KMS-11 (cell line): ENCODE measurements at regions not wholly inside any gene's neighbourhood (a gene's known extent, or its start where the extent isn't known, plus 50 kb on each side); places are given as distances from the start of the nearest gene placed in this dataset.

ENCODE experiments used
- H2AFZ ChIP-seq: fragments of 200-600 bp; sonication (generic); 2 replicates; pipeline ENCODE4 v1.6.1; 2016; ENCODE audit warnings: antibody characterized with exemption, mixed run types, low read depth
- H3K27ac ChIP-seq: fragments of 200-600 bp; sonication (generic); 2 replicates; pipeline ENCODE4 v1.6.1; 2016; ENCODE audit warnings: mild to moderate bottlenecking, mixed run types
- H3K27me3 ChIP-seq: fragments of 200-600 bp; sonication (generic); 2 replicates; pipeline ENCODE4 v1.6.1; 2017; ENCODE audit warnings: mild to moderate bottlenecking, low read depth, mixed run types, moderate library complexity; ENCODE audit not compliant: insufficient read depth
- H3K36me3 ChIP-seq: fragments of 200-600 bp; sonication (generic); 2 replicates; pipeline ENCODE4 v1.6.1; 2017; ENCODE audit warnings: mild to moderate bottlenecking, mixed run types; ENCODE audit not compliant: insufficient read depth
- H3K4me1 ChIP-seq: fragments of 200-600 bp; sonication (generic); 2 replicates; pipeline ENCODE4 v1.6.1; 2016; ENCODE audit warnings: mild to moderate bottlenecking, low read depth, mixed run types; ENCODE audit not compliant: poor library complexity, severe bottlenecking
- H3K4me2 ChIP-seq: fragments of 200-600 bp; sonication (generic); 2 replicates; pipeline ENCODE4 v1.7.0; 2016; ENCODE audit warnings: mild to moderate bottlenecking, mixed run types
- H3K4me3 ChIP-seq: fragments of 200-600 bp; sonication (generic); IDR thresholded peaks from 2 replicates; pipeline ENCODE4 v1.6.1; 2017; ENCODE audit warnings: low read depth, low read length, mixed read lengths; ENCODE audit not compliant: insufficient read depth
- H3K79me2 ChIP-seq: fragments of 200-600 bp; sonication (generic); 2 replicates; pipeline ENCODE4 v1.6.1; 2016; ENCODE audit warnings: low read depth, mixed run types; ENCODE audit not compliant: insufficient read depth
- H3K9ac ChIP-seq: fragments of 200-600 bp; sonication (generic); 2 replicates; pipeline ENCODE4 v1.6.1; 2016; ENCODE audit warnings: mild to moderate bottlenecking, mixed run types
- H4K20me1 ChIP-seq: fragments of 200-600 bp; sonication (generic); 2 replicates; pipeline ENCODE4 v1.6.1; 2016; ENCODE audit warnings: mild to moderate bottlenecking, mixed run types; ENCODE audit not compliant: insufficient read depth
- TF ChIP-seq, protein P1 (sequence below): fragments of 200-600 bp; sonication (generic); conservative IDR thresholded peaks from 2 replicates; pipeline ENCODE4 v1.6.1; 2017; ENCODE audit warnings: low read depth, mild to moderate bottlenecking, antibody characterized with exemption, low read length, moderate library complexity, mixed read lengths

DNA sequence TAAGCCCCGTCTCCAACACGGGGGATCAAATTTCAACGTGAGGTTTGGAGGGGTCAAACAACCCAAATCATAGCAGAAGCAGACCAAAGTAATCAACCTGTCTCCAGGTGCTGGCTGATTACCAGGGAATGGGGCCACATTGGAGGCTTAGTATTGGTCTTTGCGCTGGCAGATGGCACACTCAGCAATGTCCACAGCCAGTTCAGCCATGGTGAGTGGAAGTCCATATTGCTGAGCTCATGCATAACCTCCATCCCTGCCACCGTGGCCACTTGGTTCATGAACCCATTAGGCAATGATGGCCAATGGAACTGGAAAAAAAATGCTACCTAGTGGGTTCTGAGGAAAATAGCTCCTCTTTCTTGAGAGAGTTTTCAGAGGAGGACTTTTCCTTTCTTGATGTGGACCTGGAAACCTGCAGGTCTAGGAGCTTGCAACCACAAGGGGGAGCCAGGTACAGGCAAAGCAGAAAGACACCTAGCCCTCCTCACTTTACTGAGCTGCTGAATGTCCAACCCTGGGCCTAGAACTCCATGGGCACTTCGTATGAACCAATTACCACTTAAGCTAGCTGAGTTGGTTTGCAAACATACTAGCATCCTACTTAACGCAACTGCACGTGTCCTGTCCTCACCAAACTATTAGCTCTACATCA, 128.0 kb upstream of the GYPC start:
- TF ChIP-seq, protein P1, sequence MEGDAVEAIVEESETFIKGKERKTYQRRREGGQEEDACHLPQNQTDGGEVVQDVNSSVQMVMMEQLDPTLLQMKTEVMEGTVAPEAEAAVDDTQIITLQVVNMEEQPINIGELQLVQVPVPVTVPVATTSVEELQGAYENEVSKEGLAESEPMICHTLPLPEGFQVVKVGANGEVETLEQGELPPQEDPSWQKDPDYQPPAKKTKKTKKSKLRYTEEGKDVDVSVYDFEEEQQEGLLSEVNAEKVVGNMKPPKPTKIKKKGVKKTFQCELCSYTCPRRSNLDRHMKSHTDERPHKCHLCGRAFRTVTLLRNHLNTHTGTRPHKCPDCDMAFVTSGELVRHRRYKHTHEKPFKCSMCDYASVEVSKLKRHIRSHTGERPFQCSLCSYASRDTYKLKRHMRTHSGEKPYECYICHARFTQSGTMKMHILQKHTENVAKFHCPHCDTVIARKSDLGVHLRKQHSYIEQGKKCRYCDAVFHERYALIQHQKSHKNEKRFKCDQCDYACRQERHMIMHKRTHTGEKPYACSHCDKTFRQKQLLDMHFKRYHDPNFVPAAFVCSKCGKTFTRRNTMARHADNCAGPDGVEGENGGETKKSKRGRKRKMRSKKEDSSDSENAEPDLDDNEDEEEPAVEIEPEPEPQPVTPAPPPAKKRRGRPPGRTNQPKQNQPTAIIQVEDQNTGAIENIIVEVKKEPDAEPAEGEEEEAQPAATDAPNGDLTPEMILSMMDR = peak; percentile 41; the same call in 1 of the 2 replicates
- H3K4me2 ChIP-seq = no peak overlapping the region
- no peaks in the 10 kb centered on the region for H3K27me3 ChIP-seq
- no peak overlapping the region for H3K27ac ChIP-seq
- no peaks in the 10 kb centered on the region for H3K79me2 ChIP-seq
- no peak overlapping the region for H3K4me3 ChIP-seq
- no peaks in the 10 kb centered on the region for H3K36me3 ChIP-seq
- no peak overlapping the region for H2AFZ ChIP-seq
- no peak overlapping the region for H3K9ac ChIP-seq
- H4K20me1 ChIP-seq = no peaks in the 10 kb centered on the region
- H3K4me1 ChIP-seq = no peaks in the 10 kb centered on the region

DNA sequence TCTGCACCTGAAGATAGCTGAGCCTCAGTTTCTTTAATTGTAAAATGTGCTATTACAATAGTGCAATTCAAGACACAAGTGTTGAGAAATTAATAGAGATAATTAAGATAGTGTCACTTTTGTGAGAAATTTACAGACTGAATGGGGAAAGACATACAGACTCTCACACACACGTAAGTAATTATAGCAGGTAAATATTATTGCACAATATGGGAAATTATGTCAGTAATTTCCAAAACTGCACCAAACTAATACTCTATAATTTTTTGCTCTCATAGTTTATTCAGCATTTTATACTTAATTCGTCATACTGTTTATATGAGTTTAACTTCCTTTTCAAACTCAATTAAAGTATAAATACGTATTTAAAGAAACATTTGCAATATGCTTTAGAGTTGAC, 124.9 kb upstream of the GYPC start:
- Histone ChIP-seq H3K36me3 (no peaks in the 10 kb centered on the region), H3K27ac (no peak overlapping the region), H3K27me3 (no peaks in the 10 kb centered on the region), H3K79me2 (no peaks in the 10 kb centered on the region), H3K4me3 (no peak overlapping the region), H4K20me1 (no peaks in the 10 kb centered on the region), H3K4me2 (no peak overlapping the region), H2AFZ (no peak overlapping the region), H3K4me1 (no peaks in the 10 kb centered on the region), H3K9ac (no peak overlapping the region)
- TF ChIP-seq, protein P1 = no peak

GRCh38 chr2:126534478-126534877, 121.5 kb upstream of the GYPC start:
- Histone ChIP-seq H3K27ac (no peak overlapping the region), H3K9ac (no peak overlapping the region), H4K20me1 (no peaks in the 10 kb centered on the region), H3K36me3 (no peaks in the 10 kb centered on the region), H2AFZ (no peak overlapping the region), H3K4me1 (no peaks in the 10 kb centered on the region), H3K4me3 (no peak overlapping the region), H3K27me3 (no peaks in the 10 kb centered on the region), H3K4me2 (no peak overlapping the region), H3K79me2 (no peaks in the 10 kb centered on the region)
- TF ChIP-seq, protein P1 = no peak

DNA sequence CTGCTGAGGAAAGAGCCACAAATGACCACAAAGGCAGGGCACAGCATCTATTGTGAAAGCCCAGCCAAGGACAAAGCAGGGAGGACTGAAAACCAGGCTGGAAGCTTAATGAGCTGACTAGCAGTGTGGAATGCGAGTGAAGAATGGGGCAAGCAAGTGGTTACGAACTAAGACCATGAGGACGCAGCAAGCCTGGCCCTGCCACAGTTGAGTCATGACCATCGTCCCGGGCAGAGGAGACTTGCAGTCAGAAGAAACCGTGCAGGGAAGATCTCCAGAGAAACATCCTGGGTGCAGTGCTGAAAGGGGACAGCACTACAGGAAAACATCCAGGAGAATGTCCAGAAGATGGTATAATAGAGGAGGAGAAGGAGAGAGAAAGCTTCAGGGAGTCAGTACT, 120.5 kb upstream of the GYPC start:
- H3K27me3 ChIP-seq = no peaks in the 10 kb centered on the region
- H4K20me1 ChIP-seq = no peaks in the 10 kb centered on the region
- H3K79me2 ChIP-seq = no peaks in the 10 kb centered on the region
- H3K9ac ChIP-seq = no peak overlapping the region
- no peak overlapping the region for H3K4me2 ChIP-seq
- no peaks in the 10 kb centered on the region for H3K36me3 ChIP-seq
- H3K4me1 ChIP-seq = no peaks in the 10 kb centered on the region
- no peak overlapping the region for H2AFZ ChIP-seq
- TF ChIP-seq, protein P1 = no peak
- no peak overlapping the region for H3K4me3 ChIP-seq
- no peak overlapping the region for H3K27ac ChIP-seq
